Hepatocyte (in vitro differentiated cells): ENCODE measurements at regions not wholly inside any gene's neighbourhood (a gene's known extent, or its start where the extent isn't known, plus 50 kb on each side); places are given as distances from the start of the nearest gene placed in this dataset.
A peak's percentile ranks its signal among the peaks of the same experiment; 100 is the strongest.

Experiments
- DNase-seq: peaks from one replicate; pipeline ENCODE4 v3.0.0-alpha.2; 2016; ENCODE audit warnings: low spot score
- H2AFZ ChIP-seq: fragments of 200-600 bp; sonication (generic); 2 replicates; pipeline ENCODE4 v1.6.0; 2016; ENCODE audit warnings: antibody characterized with exemption, mild to moderate bottlenecking
- H3K27ac ChIP-seq: fragments of 200-600 bp; sonication (generic); 2 replicates; pipeline ENCODE4 v1.5.1; 2016; ENCODE audit warnings: mild to moderate bottlenecking
- H3K27me3 ChIP-seq: fragments of 200-600 bp; sonication (generic); 2 replicates; pipeline ENCODE4 v1.6.1; 2016
- H3K36me3 ChIP-seq: fragments of 200-600 bp; sonication (generic); replicated peaks from 2 replicates; pipeline ENCODE4 v1.5.1; 2016; ENCODE audit warnings: low read depth; ENCODE audit not compliant: insufficient read depth
- H3K4me1 ChIP-seq: fragments of 200-600 bp; sonication (generic); 2 replicates; pipeline ENCODE4 v1.5.1; 2016; ENCODE audit warnings: mild to moderate bottlenecking, moderate library complexity; ENCODE audit not compliant: insufficient read depth
- H3K4me2 ChIP-seq: fragments of 200-600 bp; sonication (generic); 2 replicates; pipeline ENCODE4 v1.6.0; 2016
- H3K4me3 ChIP-seq: fragments of 200-600 bp; sonication (generic); 2 replicates; pipeline ENCODE4 v1.5.1; 2016; ENCODE audit warnings: mild to moderate bottlenecking
- H3K79me2 ChIP-seq: fragments of 200-600 bp; sonication (generic); 2 replicates; pipeline ENCODE4 v1.6.0; 2017; ENCODE audit warnings: mild to moderate bottlenecking
- H3K9me2 ChIP-seq: fragments of 200-600 bp; sonication (generic); replicated peaks from 2 replicates; pipeline ENCODE4 v1.6.0; 2017; ENCODE audit warnings: mild to moderate bottlenecking; ENCODE audit not compliant: insufficient read depth
- H3K9me3 ChIP-seq: fragments of 200-600 bp; sonication (generic); 2 replicates; pipeline ENCODE4 v1.5.1; 2016; ENCODE audit warnings: low read depth, mild to moderate bottlenecking
- H4K20me1 ChIP-seq: fragments of 200-600 bp; sonication (generic); 2 replicates; pipeline ENCODE4 v1.6.0; 2016; ENCODE audit warnings: mild to moderate bottlenecking; ENCODE audit not compliant: insufficient read depth, poor library complexity, severe bottlenecking
- EZH2 ChIP-seq: fragments of 200-600 bp; sonication (generic); IDR thresholded peaks from 2 replicates; pipeline ENCODE4 v1.6.1; 2016; ENCODE audit warnings: antibody characterized with exemption, mild to moderate bottlenecking, borderline replicate concordance
- EZH2phosphoT487 ChIP-seq: fragments of 200-600 bp; sonication (generic); IDR thresholded peaks from one replicate; pipeline ENCODE4 v1.6.1; 2018; ENCODE audit warnings: antibody characterized with exemption, mild to moderate bottlenecking, low read depth, moderate library complexity; ENCODE audit not compliant: unreplicated experiment, severe bottlenecking
- WGBS: methylation state at CpG from one replicate; pipeline ENCODE4 v1.1.6; 2016; ENCODE audit warnings: low lambda C conversion rate; ENCODE audit errors: missing lambda C conversion rate; 5-methylcytosine and 5-hydroxymethylcytosine counted together
- TF ChIP-seq, protein P1 (sequence below): fragments of 200-600 bp; sonication (generic); IDR thresholded peaks from 2 replicates; pipeline ENCODE4 v1.5.1; 2016; ENCODE audit warnings: antibody characterized with exemption, mild to moderate bottlenecking; ENCODE audit not compliant: poor library complexity

DNA sequence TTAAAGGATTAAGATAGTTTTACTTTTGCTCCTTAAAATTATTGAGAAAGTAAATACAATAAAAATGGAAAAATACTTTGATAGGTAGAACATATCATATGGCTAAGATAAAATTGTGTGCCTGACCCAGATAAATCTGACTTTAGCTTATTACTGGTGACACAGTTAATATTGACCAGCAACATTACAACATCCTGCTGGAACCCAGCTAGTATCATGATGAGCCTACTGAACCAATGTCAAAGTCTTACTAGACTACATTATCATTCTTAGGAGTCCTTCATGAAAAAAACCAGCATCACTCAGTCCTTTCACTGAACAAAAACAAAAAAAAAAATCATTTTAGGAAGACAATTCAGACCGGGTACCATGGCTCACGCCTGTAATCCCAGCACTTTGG is 164.8 kb upstream of the CDK1 start:
- no peak for DNase-seq
- Histone ChIP-seq H3K4me1 (no peaks in the 10 kb centered on the region), H4K20me1 (no peaks in the 10 kb centered on the region), H3K9me2 (no peaks in the 10 kb centered on the region), H3K27ac (no peak overlapping the region), H3K36me3 (no peaks in the 10 kb centered on the region), H3K4me3 (no peak overlapping the region), H3K79me2 (no peaks in the 10 kb centered on the region), H2AFZ (no peak overlapping the region), H3K4me2 (no peak overlapping the region), H3K27me3 (no peaks in the 10 kb centered on the region), H3K9me3 (no peaks in the 10 kb centered on the region)
- WGBS: 100% methylated on average over 2 of the region's 2 CpGs
- TF ChIP-seq EZH2phosphoT487: no peak
- TF ChIP-seq, protein P1, sequence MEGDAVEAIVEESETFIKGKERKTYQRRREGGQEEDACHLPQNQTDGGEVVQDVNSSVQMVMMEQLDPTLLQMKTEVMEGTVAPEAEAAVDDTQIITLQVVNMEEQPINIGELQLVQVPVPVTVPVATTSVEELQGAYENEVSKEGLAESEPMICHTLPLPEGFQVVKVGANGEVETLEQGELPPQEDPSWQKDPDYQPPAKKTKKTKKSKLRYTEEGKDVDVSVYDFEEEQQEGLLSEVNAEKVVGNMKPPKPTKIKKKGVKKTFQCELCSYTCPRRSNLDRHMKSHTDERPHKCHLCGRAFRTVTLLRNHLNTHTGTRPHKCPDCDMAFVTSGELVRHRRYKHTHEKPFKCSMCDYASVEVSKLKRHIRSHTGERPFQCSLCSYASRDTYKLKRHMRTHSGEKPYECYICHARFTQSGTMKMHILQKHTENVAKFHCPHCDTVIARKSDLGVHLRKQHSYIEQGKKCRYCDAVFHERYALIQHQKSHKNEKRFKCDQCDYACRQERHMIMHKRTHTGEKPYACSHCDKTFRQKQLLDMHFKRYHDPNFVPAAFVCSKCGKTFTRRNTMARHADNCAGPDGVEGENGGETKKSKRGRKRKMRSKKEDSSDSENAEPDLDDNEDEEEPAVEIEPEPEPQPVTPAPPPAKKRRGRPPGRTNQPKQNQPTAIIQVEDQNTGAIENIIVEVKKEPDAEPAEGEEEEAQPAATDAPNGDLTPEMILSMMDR: no peak
- TF ChIP-seq EZH2: no peak

DNA sequence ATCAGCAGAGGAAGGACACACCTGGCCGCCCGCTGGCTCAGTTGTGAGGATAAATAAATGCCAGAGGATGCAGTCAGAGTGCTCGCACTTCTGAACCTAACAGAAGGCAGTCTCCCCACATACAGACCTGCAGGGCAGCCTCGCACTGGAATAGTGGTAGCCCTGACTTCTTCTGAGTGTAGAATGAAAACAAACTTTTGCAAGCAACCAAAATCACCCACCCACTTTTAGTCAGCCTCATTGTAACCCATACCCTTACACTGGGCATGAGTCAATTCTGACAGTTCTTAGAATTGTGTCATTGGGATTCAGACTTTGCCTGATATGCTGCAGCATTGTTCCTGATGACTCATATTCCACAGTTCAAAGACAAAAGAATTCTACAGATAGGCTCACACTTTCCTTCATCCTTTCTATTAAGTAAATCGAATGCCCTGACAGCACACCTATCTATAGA is 167.0 kb upstream of the CDK1 start:
- DNase-seq: peak; percentile 30
- Histone ChIP-seq H3K79me2 (no peaks in the 10 kb centered on the region), H3K36me3 (no peaks in the 10 kb centered on the region), H4K20me1 (no peaks in the 10 kb centered on the region), H3K9me2 (no peaks in the 10 kb centered on the region), H3K27me3 (no peaks in the 10 kb centered on the region), H3K4me1 (no peaks in the 10 kb centered on the region), H2AFZ (no peak overlapping the region), H3K4me3 (no peak overlapping the region), H3K4me2 (no peak overlapping the region), H3K9me3 (no peaks in the 10 kb centered on the region), H3K27ac (no peak overlapping the region)
- WGBS: 73% methylated on average over 5 of the region's 5 CpGs
- no peak for TF ChIP-seq EZH2phosphoT487
- no peak for TF ChIP-seq EZH2
- TF ChIP-seq, protein P1: no peak

DNA sequence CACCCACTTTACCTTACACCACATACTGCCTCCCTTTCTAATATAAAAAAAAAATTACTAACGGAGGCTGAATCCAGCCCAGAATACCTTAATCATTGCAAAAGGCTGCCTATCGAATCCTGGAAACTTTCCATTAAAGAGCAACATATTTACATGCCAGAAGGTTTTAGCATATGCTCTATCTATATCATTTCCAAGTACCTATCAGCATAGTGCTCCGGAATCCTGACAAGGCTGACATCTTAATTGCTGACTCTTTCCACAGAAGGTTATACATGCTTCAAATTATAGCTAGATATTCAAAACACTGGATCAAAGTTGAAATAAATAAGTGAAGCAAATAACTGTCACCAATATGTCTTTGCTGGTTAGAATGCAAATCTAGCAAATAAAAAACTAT is 170.9 kb upstream of the CDK1 start:
- Histone ChIP-seq H2AFZ (no peak overlapping the region), H3K4me2 (no peak overlapping the region), H3K36me3 (no peaks in the 10 kb centered on the region), H3K4me1 (no peaks in the 10 kb centered on the region), H3K27me3 (no peaks in the 10 kb centered on the region), H3K79me2 (no peaks in the 10 kb centered on the region), H3K27ac (no peak overlapping the region), H3K4me3 (no peak overlapping the region), H4K20me1 (no peaks in the 10 kb centered on the region), H3K9me2 (no peaks in the 10 kb centered on the region), H3K9me3 (no peaks in the 10 kb centered on the region)
- TF ChIP-seq, protein P1: no peak
- no peak for TF ChIP-seq EZH2phosphoT487
- no peak for TF ChIP-seq EZH2
- DNase-seq: no peak
- 88% methylated on average over 3 of the region's 3 CpGs for WGBS
